Osteocyte (in vitro differentiated cells): ENCODE measurements at regions not wholly inside any gene's neighbourhood (a gene's known extent, or its start where the extent isn't known, plus 50 kb on each side); places are given as distances from the start of the nearest gene placed in this dataset.

Experiments used
- DNase-seq: peaks from one replicate; pipeline ENCODE4 v3.0.0; 2021; ENCODE audit warnings: mixed read lengths; ENCODE audit not compliant: unreplicated experiment; ENCODE audit errors: extremely low spot score
- H3K27ac Mint-ChIP-seq: one replicate; pipeline ENCODE4 v1.8.0; 2021; ENCODE audit warnings: mild to moderate bottlenecking, mixed read lengths; ENCODE audit not compliant: unreplicated experiment
- H3K27me3 Mint-ChIP-seq: one replicate; pipeline ENCODE4 v1.8.0; 2021; ENCODE audit warnings: mixed read lengths; ENCODE audit not compliant: unreplicated experiment
- H3K36me3 Mint-ChIP-seq: one replicate; pipeline ENCODE4 v1.8.0; 2021; ENCODE audit warnings: mixed read lengths; ENCODE audit not compliant: unreplicated experiment
- H3K4me1 Mint-ChIP-seq: one replicate; pipeline ENCODE4 v1.8.0; 2021; ENCODE audit warnings: mixed read lengths; ENCODE audit not compliant: unreplicated experiment
- H3K4me3 Mint-ChIP-seq: one replicate; pipeline ENCODE4 v1.8.0; 2021; ENCODE audit warnings: mild to moderate bottlenecking, moderate library complexity, mixed read lengths; ENCODE audit not compliant: unreplicated experiment
- H3K9me3 Mint-ChIP-seq: one replicate; pipeline ENCODE4 v1.8.0; 2021; ENCODE audit warnings: mixed read lengths; ENCODE audit not compliant: unreplicated experiment
- TF ChIP-seq, protein P1 (sequence below): fragments of 200-600 bp; sonication (generic); IDR thresholded peaks from 2 replicates; pipeline ENCODE4 v1.5.0; 2021; ENCODE audit warnings: antibody characterized with exemption, mild to moderate bottlenecking, moderate library complexity

DNA sequence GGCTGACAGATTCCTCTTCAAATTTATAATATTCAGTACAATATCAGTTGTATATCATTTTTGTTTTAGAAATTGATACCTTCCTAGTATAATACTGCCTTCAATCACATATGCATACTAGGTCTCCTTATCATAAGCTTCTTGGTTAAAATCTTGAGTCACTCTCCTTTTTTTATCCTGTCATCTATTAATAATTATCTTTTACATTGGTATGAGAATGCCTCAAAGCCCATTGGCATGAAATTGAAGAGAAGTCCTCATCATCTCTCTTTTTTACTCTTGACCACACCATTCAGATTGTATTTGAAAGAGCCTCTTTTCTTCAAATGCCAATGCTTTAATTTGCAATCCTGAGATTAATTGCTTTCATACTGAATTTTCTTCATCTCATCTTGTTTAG is 810.3 kb downstream of the BRINP1 start:
- DNase-seq = no peak

DNA sequence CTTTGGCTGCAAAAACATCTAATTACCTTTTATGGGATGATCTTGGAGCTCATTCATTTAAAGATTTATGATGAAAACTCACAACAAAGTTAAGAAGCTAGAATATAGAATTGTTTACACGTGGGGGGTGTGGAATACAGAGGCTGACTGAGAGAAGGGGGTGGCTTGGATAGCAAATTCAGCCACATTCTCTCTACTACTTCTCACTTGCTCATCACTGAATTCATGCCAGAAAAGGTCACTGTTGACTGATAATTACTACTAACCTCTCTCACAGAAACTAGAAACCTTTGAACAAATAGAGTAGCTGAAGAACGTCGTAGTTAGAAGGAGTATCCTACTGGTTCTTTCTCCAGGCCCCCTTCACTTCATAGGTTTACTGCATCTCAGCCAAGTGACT is 808.2 kb downstream of the BRINP1 start:
- TF ChIP-seq, protein P1, sequence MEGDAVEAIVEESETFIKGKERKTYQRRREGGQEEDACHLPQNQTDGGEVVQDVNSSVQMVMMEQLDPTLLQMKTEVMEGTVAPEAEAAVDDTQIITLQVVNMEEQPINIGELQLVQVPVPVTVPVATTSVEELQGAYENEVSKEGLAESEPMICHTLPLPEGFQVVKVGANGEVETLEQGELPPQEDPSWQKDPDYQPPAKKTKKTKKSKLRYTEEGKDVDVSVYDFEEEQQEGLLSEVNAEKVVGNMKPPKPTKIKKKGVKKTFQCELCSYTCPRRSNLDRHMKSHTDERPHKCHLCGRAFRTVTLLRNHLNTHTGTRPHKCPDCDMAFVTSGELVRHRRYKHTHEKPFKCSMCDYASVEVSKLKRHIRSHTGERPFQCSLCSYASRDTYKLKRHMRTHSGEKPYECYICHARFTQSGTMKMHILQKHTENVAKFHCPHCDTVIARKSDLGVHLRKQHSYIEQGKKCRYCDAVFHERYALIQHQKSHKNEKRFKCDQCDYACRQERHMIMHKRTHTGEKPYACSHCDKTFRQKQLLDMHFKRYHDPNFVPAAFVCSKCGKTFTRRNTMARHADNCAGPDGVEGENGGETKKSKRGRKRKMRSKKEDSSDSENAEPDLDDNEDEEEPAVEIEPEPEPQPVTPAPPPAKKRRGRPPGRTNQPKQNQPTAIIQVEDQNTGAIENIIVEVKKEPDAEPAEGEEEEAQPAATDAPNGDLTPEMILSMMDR = no peak
- Mint-ChIP-seq H3K36me3 (no peaks in the 10 kb centered on the region), H3K4me3 (no peak overlapping the region), H3K9me3 (peaks cover 6% of the 10 kb centered on the region), H3K4me1 (no peaks in the 10 kb centered on the region), H3K27me3 (peaks cover 43% of the 10 kb centered on the region), H3K27ac (no peak overlapping the region)
- no peak for DNase-seq

More for the DNA sequence above, 810.3 kb downstream of the BRINP1 start:
- no peaks in the 10 kb centered on the region for H3K36me3 Mint-ChIP-seq
- TF ChIP-seq, protein P1 = no peak
- peaks cover 6% of the 10 kb centered on the region for H3K9me3 Mint-ChIP-seq
- H3K4me3 Mint-ChIP-seq = no peak overlapping the region
- no peak overlapping the region for H3K27ac Mint-ChIP-seq
- H3K4me1 Mint-ChIP-seq = no peaks in the 10 kb centered on the region
- peaks cover 45% of the 10 kb centered on the region for H3K27me3 Mint-ChIP-seq

DNA sequence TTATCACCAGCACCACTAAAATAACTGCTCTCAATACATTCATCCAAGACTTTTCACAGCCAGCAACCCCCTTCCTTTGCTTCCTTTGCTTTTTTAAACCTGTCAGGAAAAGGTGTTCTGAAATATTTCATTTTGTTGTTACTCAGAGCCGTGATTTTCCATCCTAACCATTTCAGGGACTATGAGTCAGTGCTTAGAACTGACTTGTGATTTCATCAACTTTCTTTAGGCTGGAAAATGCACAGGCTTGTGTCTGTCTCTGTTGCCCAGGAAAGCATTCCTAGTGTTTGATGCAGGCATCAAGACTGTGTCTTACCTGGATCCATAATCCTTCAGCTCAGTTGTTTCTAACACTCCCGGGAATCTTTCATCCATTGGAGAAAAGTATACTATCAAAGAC is 805.6 kb downstream of the BRINP1 start:
- peaks cover 1% of the 10 kb centered on the region for H3K4me1 Mint-ChIP-seq
- H3K36me3 Mint-ChIP-seq = no peaks in the 10 kb centered on the region
- TF ChIP-seq, protein P1 = no peak
- H3K4me3 Mint-ChIP-seq = no peak overlapping the region
- no peaks in the 10 kb centered on the region for H3K9me3 Mint-ChIP-seq
- no peak for DNase-seq
- H3K27me3 Mint-ChIP-seq = peaks cover 27% of the 10 kb centered on the region
- H3K27ac Mint-ChIP-seq = no peak overlapping the region

DNA sequence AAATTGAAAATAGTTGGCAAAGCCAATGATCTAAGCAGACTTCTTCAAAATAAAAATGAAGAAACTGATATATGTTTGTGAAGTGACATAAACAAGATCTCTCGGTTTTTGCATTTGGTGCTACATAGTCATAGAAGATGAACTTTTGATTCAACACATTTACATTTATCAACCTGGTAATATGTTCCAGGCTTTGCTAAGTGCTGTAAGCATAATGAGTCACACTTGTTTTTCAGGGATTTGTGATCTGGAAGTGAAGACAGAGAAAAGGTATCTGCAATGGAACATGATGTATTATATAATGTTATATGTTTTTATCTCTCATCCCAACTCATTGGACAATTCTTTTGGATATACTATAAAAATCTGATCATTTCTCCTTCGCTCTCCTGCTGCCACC is 801.4 kb downstream of the BRINP1 start:
- peaks cover 3% of the 10 kb centered on the region for H3K36me3 Mint-ChIP-seq
- DNase-seq = no peak
- TF ChIP-seq, protein P1 = no peak
- no peak overlapping the region for H3K4me3 Mint-ChIP-seq
- H3K9me3 Mint-ChIP-seq = peaks cover 2% of the 10 kb centered on the region
- H3K27ac Mint-ChIP-seq = no peak overlapping the region
- H3K27me3 Mint-ChIP-seq = peaks cover 17% of the 10 kb centered on the region
- H3K4me1 Mint-ChIP-seq = peaks cover 12% of the 10 kb centered on the region

DNA sequence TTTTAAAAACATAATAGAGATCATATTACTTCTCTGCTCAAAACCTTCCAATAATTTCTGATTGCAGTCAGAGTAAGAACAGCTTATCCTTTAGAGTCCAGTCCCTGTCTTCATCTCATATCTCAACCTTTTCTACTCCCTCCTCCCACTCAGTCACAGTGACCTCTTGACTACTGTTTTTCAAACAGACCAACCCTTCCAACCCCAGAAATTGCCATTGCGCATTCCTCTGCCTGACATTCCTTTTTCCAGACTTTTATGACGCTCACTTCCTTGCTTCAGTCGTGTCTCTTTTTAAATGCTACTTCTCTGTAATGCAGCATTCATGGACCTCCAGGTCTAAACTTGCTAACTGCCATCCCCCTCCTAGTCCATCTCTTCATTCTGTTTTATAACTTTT is 800.5 kb downstream of the BRINP1 start:
- Mint-ChIP-seq H3K4me3 (no peak overlapping the region), H3K9me3 (peaks cover 8% of the 10 kb centered on the region), H3K36me3 (peaks cover 6% of the 10 kb centered on the region), H3K27me3 (peaks cover 13% of the 10 kb centered on the region), H3K4me1 (peaks cover 12% of the 10 kb centered on the region), H3K27ac (no peak overlapping the region)
- TF ChIP-seq, protein P1 = no peak
- no peak for DNase-seq
